ENCODE measurements at regions not wholly inside any gene's neighbourhood (a gene's known extent, or its start where the extent isn't known, plus 50 kb on each side); places are given as distances from the start of the nearest gene placed in this dataset.

DNA sequence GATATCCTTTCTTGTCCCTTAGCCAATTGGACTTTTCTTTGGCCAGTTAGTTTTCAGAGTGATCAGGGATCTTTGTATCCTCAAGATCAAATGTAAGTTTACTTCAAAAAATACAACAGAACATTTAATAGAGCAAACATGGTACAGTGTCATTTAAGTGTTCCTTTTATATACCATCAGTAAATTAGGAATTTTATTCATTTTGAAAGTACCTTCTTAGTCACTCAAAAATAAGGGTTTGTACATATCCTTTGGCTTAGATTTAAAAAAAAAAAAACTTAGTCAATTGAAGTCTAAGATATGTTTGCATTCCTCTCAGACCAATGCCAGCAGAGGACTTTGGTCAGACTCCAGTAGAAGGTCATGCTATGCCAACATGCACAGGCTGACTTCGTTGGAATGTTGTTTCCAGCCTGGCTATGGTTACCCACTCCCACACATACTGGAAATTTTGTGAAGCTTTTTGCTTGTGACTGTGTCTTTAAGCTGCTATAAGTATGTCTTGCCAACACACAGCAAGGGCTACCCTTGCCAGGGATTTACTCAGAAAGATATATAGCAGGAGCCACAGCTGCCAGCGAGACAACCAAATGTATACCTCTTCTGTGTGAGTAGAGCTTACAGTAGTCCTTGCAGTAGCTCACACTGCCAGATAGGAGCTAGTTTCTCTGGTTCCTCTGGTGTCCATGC is 81.5 kb upstream of the LRIF1 start:
- POLR2A ChIA-PET, result interaction anchor here (0.6 to 2.1 kb wide), 8 partner anchors 12 to 403 kb away, joined by 3 to 11 read pairs (median 5); partner anchors contain the start of genes CEPT1, DRAM2, LRIF1 and WDR77
- Histone ChIP-seq H3K4me3 (replicated peaks in 1 of 3; ENCODE audit: insufficient read depth in 1 of 3, low read depth in 2 of 3, low read length in 3 of 3) (peak overlapping the region in 2 of 3 experiments; percentile 17 to 50; a peak in 2 of 6 replicates), H3K36me3 (replicated peaks in 1 of 2; ENCODE audit: control insufficient read depth in 1 of 2, insufficient read depth in 2 of 2, low read length in 2 of 2) (no peaks in the 10 kb centered on the region), H3K9me3 (ENCODE audit: low read length) (no peaks in the 10 kb centered on the region), H3K4me1 (ENCODE audit: insufficient read depth, low read length) (peaks cover 34% of the 10 kb centered on the region), H3K9ac (ENCODE audit: insufficient read depth, low read depth, low read length) (peak overlapping the region; percentile 80), H4K20me1 (ENCODE audit: insufficient read depth, low read length) (no peaks in the 10 kb centered on the region), H3K79me2 (ENCODE audit: insufficient read depth, low read length) (no peaks in the 10 kb centered on the region), H3K27ac (ENCODE audit: extremely low read length, insufficient read depth, low read length) (peak overlapping the region; percentile 99), H2AFZ (ENCODE audit: low read length) (peak overlapping the region; percentile 86), H3K4me2 (ENCODE audit: low read depth, low read length) (peak overlapping the region; percentile 93), H3K27me3 (ENCODE audit: control insufficient read depth in 1 of 2, insufficient read depth in 2 of 2, low read length in 2 of 2) (no peaks in the 10 kb centered on the region; a peak in 1 of 5 replicates)
- in situ Hi-C loops (cut with HindIII; ENCODE audit: extremely low pct_ligation_motif_present, low pct_unique_long_range_greater_than_20kb), result no loop called here
- WGBS (ENCODE audit: low lambda C conversion rate), result 0% methylated on average over 2 of the region's 2 CpGs
- CTCF ChIA-PET (ENCODE audit: low intra/inter-chr PET ratio, low total read pairs), result no interaction called here
- intact Hi-C loops (cut with micrococcal nuclease; ENCODE audit: unreplicated experiment), result loop anchor here (1.0 kb wide), 1 partner anchor 95 kb away; the partner anchor contains the start of genes CEPT1 and DRAM2
- DNase-seq (ENCODE audit: low spot score) (peak; percentile 93), ATAC-seq (peak; percentile 100), FAIRE-seq (peak; percentile 85)
- no TSS peak for BruUV-seq (replicated peaks)
- TF ChIP-seq NR2F2 (IDR thresholded peaks at IDR 0.05; ENCODE audit: borderline replicate concordance, low read depth), result peak; percentile 88
- TF ChIP-seq FOXJ3 (CRISPR knock-in tag; IDR thresholded peaks at IDR 0.05; ENCODE audit: borderline replicate concordance), result peak; percentile 65; the same call in 1 of the 2 replicates
- TF ChIP-seq, protein P1, sequence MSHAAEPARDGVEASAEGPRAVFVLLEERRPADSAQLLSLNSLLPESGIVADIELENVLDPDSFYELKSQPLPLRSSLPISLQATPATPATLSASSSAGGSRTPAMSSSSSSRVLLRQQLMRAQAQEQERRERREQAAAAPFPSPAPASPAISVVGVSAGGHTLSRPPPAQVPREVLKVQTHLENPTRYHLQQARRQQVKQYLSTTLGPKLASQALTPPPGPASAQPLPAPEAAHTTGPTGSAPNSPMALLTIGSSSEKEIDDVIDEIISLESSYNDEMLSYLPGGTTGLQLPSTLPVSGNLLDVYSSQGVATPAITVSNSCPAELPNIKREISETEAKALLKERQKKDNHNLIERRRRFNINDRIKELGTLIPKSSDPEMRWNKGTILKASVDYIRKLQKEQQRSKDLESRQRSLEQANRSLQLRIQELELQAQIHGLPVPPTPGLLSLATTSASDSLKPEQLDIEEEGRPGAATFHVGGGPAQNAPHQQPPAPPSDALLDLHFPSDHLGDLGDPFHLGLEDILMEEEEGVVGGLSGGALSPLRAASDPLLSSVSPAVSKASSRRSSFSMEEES (CRISPR knock-in tag; IDR thresholded peaks at IDR 0.05), result peak; percentile 43; the same call in 1 of the 2 replicates
- peak; percentile 57; the same call in 1 of the 2 replicates for TF ChIP-seq SAP130 (CRISPR knock-in tag; IDR thresholded peaks at IDR 0.05; ENCODE audit: low read depth)
- peak; percentile 81 for TF ChIP-seq SKI (IDR thresholded peaks at IDR 0.05; ENCODE audit: partially characterized antibody)
- no peak for TF ChIP-seq SRSF4 (IDR thresholded peaks at IDR 0.05; ENCODE audit: low read depth, low read length, poor library complexity, severe bottlenecking)
- TF ChIP-seq MED1 (CRISPR knock-in tag; IDR thresholded peaks at IDR 0.05), result peak; percentile 82
- peak; percentile 78; the same call in 1 of the 2 replicates for TF ChIP-seq ESRRA (CRISPR knock-in tag; IDR thresholded peaks at IDR 0.05; ENCODE audit: low read depth)
- TF ChIP-seq SMAD3 (CRISPR knock-in tag; IDR thresholded peaks at IDR 0.05), result 0 out of 2 replicates have a peak, but pooled peaks have one; percentile 23
- TF ChIP-seq MIXL1 (CRISPR knock-in tag; IDR thresholded peaks at IDR 0.05), result peak; percentile 44; the same call in 1 of the 2 replicates
- peak; percentile 75; the same call in 1 of the 2 replicates for TF ChIP-seq ZKSCAN8 (CRISPR knock-in tag; IDR thresholded peaks at IDR 0.05; ENCODE audit: borderline replicate concordance)
- TF ChIP-seq HNF4A (CRISPR knock-in tag; IDR thresholded peaks at IDR 0.05), result peak; percentile 94
- TF ChIP-seq, protein P2, sequence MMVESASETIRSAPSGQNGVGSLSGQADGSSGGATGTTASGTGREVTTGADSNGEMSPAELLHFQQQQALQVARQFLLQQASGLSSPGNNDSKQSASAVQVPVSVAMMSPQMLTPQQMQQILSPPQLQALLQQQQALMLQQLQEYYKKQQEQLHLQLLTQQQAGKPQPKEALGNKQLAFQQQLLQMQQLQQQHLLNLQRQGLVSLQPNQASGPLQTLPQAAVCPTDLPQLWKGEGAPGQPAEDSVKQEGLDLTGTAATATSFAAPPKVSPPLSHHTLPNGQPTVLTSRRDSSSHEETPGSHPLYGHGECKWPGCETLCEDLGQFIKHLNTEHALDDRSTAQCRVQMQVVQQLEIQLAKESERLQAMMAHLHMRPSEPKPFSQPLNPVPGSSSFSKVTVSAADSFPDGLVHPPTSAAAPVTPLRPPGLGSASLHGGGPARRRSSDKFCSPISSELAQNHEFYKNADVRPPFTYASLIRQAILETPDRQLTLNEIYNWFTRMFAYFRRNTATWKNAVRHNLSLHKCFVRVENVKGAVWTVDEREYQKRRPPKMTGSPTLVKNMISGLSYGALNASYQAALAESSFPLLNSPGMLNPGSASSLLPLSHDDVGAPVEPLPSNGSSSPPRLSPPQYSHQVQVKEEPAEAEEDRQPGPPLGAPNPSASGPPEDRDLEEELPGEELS (CRISPR knock-in tag; IDR thresholded peaks at IDR 0.05), result peak; percentile 50; the same call in 1 of the 2 replicates
- peak; percentile 90 for TF ChIP-seq HNF4G (IDR thresholded peaks at IDR 0.05; ENCODE audit: borderline replicate concordance, low read depth, low read length)
- TF ChIP-seq HNF4G (CRISPR knock-in tag; IDR thresholded peaks at IDR 0.05; ENCODE audit: borderline replicate concordance, low read depth), result no peak
- TF ChIP-seq, protein P3, sequence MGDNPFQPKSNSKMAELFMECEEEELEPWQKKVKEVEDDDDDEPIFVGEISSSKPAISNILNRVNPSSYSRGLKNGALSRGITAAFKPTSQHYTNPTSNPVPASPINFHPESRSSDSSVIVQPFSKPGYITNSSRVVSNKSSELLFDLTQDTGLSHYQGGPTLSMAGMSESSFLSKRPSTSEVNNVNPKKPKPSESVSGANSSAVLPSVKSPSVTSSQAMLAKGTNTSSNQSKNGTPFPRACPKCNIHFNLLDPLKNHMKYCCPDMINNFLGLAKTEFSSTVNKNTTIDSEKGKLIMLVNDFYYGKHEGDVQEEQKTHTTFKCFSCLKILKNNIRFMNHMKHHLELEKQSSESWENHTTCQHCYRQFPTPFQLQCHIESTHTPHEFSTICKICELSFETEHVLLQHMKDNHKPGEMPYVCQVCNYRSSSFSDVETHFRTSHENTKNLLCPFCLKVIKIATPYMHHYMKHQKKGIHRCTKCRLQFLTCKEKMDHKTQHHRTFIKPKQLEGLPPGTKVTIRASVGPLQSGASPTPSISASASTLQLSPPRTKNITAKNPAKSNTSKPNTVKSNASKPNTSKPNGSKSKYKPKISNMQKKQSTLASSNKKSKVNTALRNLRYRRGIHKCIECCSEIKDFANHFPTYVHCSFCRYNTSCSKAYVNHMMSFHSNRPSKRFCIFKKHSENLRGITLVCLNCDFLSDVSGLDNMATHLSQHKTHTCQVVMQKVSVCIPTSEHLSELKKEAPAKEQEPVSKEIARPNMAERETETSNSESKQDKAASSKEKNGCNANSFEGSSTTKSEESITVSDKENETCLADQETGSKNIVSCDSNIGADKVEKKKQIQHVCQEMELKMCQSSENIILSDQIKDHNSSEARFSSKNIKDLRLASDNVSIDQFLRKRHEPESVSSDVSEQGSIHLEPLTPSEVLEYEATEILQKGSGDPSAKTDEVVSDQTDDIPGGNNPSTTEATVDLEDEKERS (CRISPR knock-in tag; IDR thresholded peaks at IDR 0.05), result no peak

All from HepG2 (cell line).